Panc1 (cell line): ENCODE measurements at regions not wholly inside any gene's neighbourhood (a gene's known extent, or its start where the extent isn't known, plus 50 kb on each side); places are given as distances from the start of the nearest gene placed in this dataset.

ENCODE experiments used
- ATAC-seq: fragments of 200-7000 bp; cut with Tn5 transposase; 2 replicates; pipeline ENCODE4 v1.9.1; 2020; ENCODE audit warnings: mild to moderate bottlenecking, moderate library complexity
- BruUV-seq: library from RNA; stranded (reverse); fragments of 400-500 nt; replicated peaks from 2 replicates; lab custom pipeline; 2021; lab: Mats Ljungman, UMichigan
- CTCF ChIA-PET: fragments of 300-600 bp; sonication (Branson Sonifier 250); formaldehyde crosslinking; loops from one replicate; lab custom pipeline; 2022; ENCODE audit warnings: antibody characterized with exemption; lab: Charles Lee
- POLR2A ChIA-PET: fragments of 300-600 bp; sonication (Branson Sonifier 250); formaldehyde crosslinking; loops from one replicate; lab custom pipeline; 2022; ENCODE audit warnings: antibody characterized with exemption; lab: Charles Lee
- DNase-seq: peaks from one replicate; pipeline ENCODE4 v3.0.0-alpha.2; 2010; ENCODE audit warnings: low read depth, low spot score
- H3K27ac ChIP-seq: 2 replicates; pipeline ENCODE4 v1.5.1; 2011; ENCODE audit warnings: mild to moderate bottlenecking, low read length, inconsistent platforms
- H3K27me3 ChIP-seq: fragments of 200-500 bp; sonication (Bioruptor generic); 2 replicates; pipeline ENCODE4 v1.6.0; 2014; ENCODE audit warnings: low read length, inconsistent platforms; ENCODE audit not compliant: control insufficient read depth, insufficient read depth
- H3K36me3 ChIP-seq: fragments of 200-500 bp; sonication (Bioruptor generic); 2 replicates; pipeline ENCODE4 v1.5.1; 2014; ENCODE audit warnings: inconsistent platforms, mild to moderate bottlenecking, low read length, moderate library complexity; ENCODE audit not compliant: control insufficient read depth, insufficient read depth
- H3K4me1 ChIP-seq: 2 replicates; pipeline ENCODE4 v1.5.1; 2011; ENCODE audit warnings: inconsistent platforms, mild to moderate bottlenecking, low read length, moderate library complexity; ENCODE audit not compliant: control insufficient read depth, insufficient read depth
- H3K4me3 ChIP-seq, 2 experiments: 2 replicates each; pipeline ENCODE4 v1.5.1; 2011 to 2012; ENCODE audit warnings: low read depth in 2 of 2, low read length in 2 of 2, mild to moderate bottlenecking in 2 of 2, inconsistent platforms in 1 of 2, moderate library complexity in 1 of 2
- H3K9me3 ChIP-seq: fragments of 200-500 bp; sonication (Bioruptor generic); 2 replicates; pipeline ENCODE4 v1.5.1; 2014; ENCODE audit warnings: low read depth, mild to moderate bottlenecking, inconsistent platforms, low read length, moderate library complexity; ENCODE audit not compliant: control insufficient read depth, insufficient read depth
- CTCF ChIP-seq: fragments of 450-650 bp; IDR thresholded peaks from 2 replicates; pipeline ENCODE4 v1.5.1; 2017; ENCODE audit warnings: mild to moderate bottlenecking
- POLR2AphosphoS5 ChIP-seq: IDR thresholded peaks from 2 replicates; pipeline ENCODE4 v1.6.1; 2012; ENCODE audit warnings: mild to moderate bottlenecking, low read depth, low read length, moderate library complexity
- REST ChIP-seq, 2 experiments: IDR thresholded peaks; 2 replicates each; pipeline ENCODE4 v1.6.1; 2011 to 2012; ENCODE audit warnings: low read depth in 2 of 2, control low read depth in 1 of 2, low read length in 1 of 2, mild to moderate bottlenecking in 1 of 2, moderate library complexity in 1 of 2; ENCODE audit not compliant: insufficient read depth in 1 of 2
- SIN3A ChIP-seq: IDR thresholded peaks from 2 replicates; pipeline ENCODE4 v1.6.1; 2012; ENCODE audit warnings: low read depth, mild to moderate bottlenecking, low read length, moderate library complexity, borderline replicate concordance; ENCODE audit not compliant: insufficient read depth
- TCF7L2 ChIP-seq: IDR thresholded peaks from 2 replicates; pipeline ENCODE4 v1.6.1; 2011; ENCODE audit warnings: mild to moderate bottlenecking, low read depth, low read length, inconsistent platforms
- in situ Hi-C: cut with HindIII; loops from 2 replicates; pipeline ENCODE4 v1.10.0; 2016; ENCODE audit warnings: low sequenced_read_pairs, low pct_unique_long_range_greater_than_20kb
- intact Hi-C: fragments of 100-400 bp; cut with micrococcal nuclease; formaldehyde crosslinking; loops from one replicate; pipeline ENCODE4 v1.10.0; 2022; ENCODE audit not compliant: unreplicated experiment

- POLR2A ChIA-PET, result no interaction called here
Observed at GRCh38 chr13:111511805-111512504, 191.5 kb downstream of the TEX29 start.

DNA sequence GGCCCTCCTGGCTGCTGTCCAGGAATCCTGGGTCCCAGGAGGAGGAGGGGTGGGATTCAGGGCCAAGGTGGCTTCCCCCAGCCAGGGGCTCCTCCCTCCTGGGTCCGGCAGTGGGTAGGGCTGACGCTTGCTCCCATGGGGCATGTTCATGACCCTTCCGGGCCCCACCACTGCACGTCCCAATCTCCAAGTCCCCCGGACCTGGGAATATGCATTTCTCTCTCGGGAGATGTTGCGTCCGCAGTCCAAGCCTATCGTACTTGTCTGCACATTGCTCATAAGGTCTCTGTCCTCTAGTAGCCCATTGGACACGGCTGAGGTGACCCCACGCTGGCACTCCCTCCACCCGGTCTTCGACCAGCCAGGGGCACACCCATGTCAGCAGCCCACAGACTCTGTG is 192.3 kb downstream of the TEX29 start:
- no peak overlapping the region for H3K27ac ChIP-seq
- ATAC-seq (no peak), DNase-seq (no peak)
- H3K4me1 ChIP-seq, result no peaks in the 10 kb centered on the region
- no peak overlapping the region for H3K4me3 ChIP-seq
- intact Hi-C loops, result no loop called here
- BruUV-seq, result no TSS peak
- CTCF ChIA-PET, result no interaction called here
- H3K36me3 ChIP-seq, result no peaks in the 10 kb centered on the region
- no peaks in the 10 kb centered on the region for H3K9me3 ChIP-seq
- POLR2A ChIA-PET, result no interaction called here
- in situ Hi-C loops, result no loop called here
- TF ChIP-seq REST (IDR thresholded peaks at IDR 0.05; ENCODE audit: insufficient read depth in 1 of 2, low read depth in 2 of 2, low read length in 1 of 2) (no peak), POLR2AphosphoS5 (no peak), CTCF (no peak), SIN3A (no peak), TCF7L2 (no peak)
- no peaks in the 10 kb centered on the region for H3K27me3 ChIP-seq

More at GRCh38 chr13:111511805-111512504, 191.5 kb downstream of the TEX29 start:
- H3K4me1 ChIP-seq, result no peaks in the 10 kb centered on the region
- no peaks in the 10 kb centered on the region for H3K9me3 ChIP-seq
- H3K27me3 ChIP-seq, result no peaks in the 10 kb centered on the region
- H3K4me3 ChIP-seq, result no peak overlapping the region
- DNase-seq (no peak), ATAC-seq (no peak)
- intact Hi-C loops (no loop called here), in situ Hi-C loops (no loop called here)
- no peak overlapping the region for H3K27ac ChIP-seq
- H3K36me3 ChIP-seq, result no peaks in the 10 kb centered on the region
- no TSS peak for BruUV-seq
- TF ChIP-seq SIN3A (no peak), POLR2AphosphoS5 (no peak), CTCF (no peak), TCF7L2 (no peak), REST (IDR thresholded peaks at IDR 0.05; ENCODE audit: insufficient read depth in 1 of 2, low read depth in 2 of 2, low read length in 1 of 2) (no peak)
- CTCF ChIA-PET, result no interaction called here
